ENCODE measurements at regions not wholly inside any gene's neighbourhood (a gene's known extent, or its start where the extent isn't known, plus 50 kb on each side); places are given as distances from the start of the nearest gene placed in this dataset.

GRCh38 chr22:49242480-49242879 lies 585.2 kb downstream of the BRD1 start:
- H2AFZ ChIP-seq (replicated peaks; ENCODE audit: low read length, poor library complexity): no peak overlapping the region
- H3K27me3 ChIP-seq (ENCODE audit: control insufficient read depth, insufficient read depth, low read length): no peaks in the 10 kb centered on the region
- DNase-seq (no peak), ATAC-seq (ENCODE audit: low read depth) (no peak)
- no peak overlapping the region for H2BK120ac ChIP-seq (ENCODE audit: low read depth, low read length)
- dilution Hi-C loops (cut with HindIII; ENCODE audit: low sequenced_read_pairs, unreplicated experiment): no loop called here
- no peak overlapping the region for H3K4ac ChIP-seq (ENCODE audit: low read depth, low read length)
- H2BK20ac ChIP-seq (ENCODE audit: low read depth, low read length): no peak overlapping the region
- in situ Hi-C loops (cut with MboI; ENCODE audit: low sequenced_read_pairs): no loop called here
- H3K79me1 ChIP-seq (ENCODE audit: low read depth in 1 of 2, low read length in 2 of 2): no peaks in the 10 kb centered on the region
- H3K27ac ChIP-seq (ENCODE audit: insufficient read depth, low read length): no peak overlapping the region
- no peak overlapping the region for H3K56ac ChIP-seq (ENCODE audit: extremely low read depth, insufficient read depth, low read length)
- no peak overlapping the region for H3K14ac ChIP-seq (replicated peaks; ENCODE audit: low read depth, low read length)
- no peak overlapping the region for H4K91ac ChIP-seq (ENCODE audit: insufficient read depth, low read depth, low read length)
- H4K8ac ChIP-seq (ENCODE audit: low read depth in 2 of 2, low read length in 2 of 2): no peak overlapping the region
- no peak overlapping the region for H3K4me2 ChIP-seq (ENCODE audit: low read depth, low read length)
- no peaks in the 10 kb centered on the region for H3K36me3 ChIP-seq (ENCODE audit: control insufficient read depth, insufficient read depth, low read length)
- WGBS, 2 experiments (ENCODE audit: extremely low coverage in 2 of 2, insufficient read length in 1 of 2): no CpG with 5 or more reads among the region's 3 CpGs
- no peaks in the 10 kb centered on the region for H3K9me1 ChIP-seq (ENCODE audit: insufficient read depth, low read length)
- no peak overlapping the region for H2AK9ac ChIP-seq (replicated peaks; ENCODE audit: low read depth, low read length, poor library complexity)
- no peak overlapping the region for H3K23ac ChIP-seq (ENCODE audit: low read depth, low read length)
- peaks cover 66% of the 10 kb centered on the region for H3K9me3 ChIP-seq (ENCODE audit: control insufficient read depth, insufficient read depth, low read length)
- CTCF ChIA-PET: no interaction called here
- no TSS peak for BruUV-seq (replicated peaks)
- no peak for TF ChIP-seq NFE2L2 (IDR thresholded peaks at IDR 0.05; ENCODE audit: low read depth, low read length)
- no peak for TF ChIP-seq USF2 (IDR thresholded peaks at IDR 0.05; ENCODE audit: low read depth, low read length)
- no peak for TF ChIP-seq FOS (IDR thresholded peaks at IDR 0.05; ENCODE audit: low read depth, low read length)
- no peak for TF ChIP-seq POLR2A (IDR thresholded peaks at IDR 0.05; ENCODE audit: low read depth, low read length)
- no peak for TF ChIP-seq RAD21 (IDR thresholded peaks at IDR 0.05; ENCODE audit: low read length)
- TF ChIP-seq CTCF (conservative IDR thresholded peaks at IDR 0.05; ENCODE audit: low read depth, low read length): no peak
- no peak for TF ChIP-seq CHD1 (IDR thresholded peaks at IDR 0.05; ENCODE audit: low read depth, low read length)
- TF ChIP-seq CEBPB (IDR thresholded peaks at IDR 0.05; ENCODE audit: low read depth, low read length): no peak
- TF ChIP-seq RFX5 (IDR thresholded peaks at IDR 0.05; ENCODE audit: low read depth, low read length): no peak
- no peak for TF ChIP-seq MAFK (IDR thresholded peaks at IDR 0.05; ENCODE audit: low read depth, low read length)
- TF ChIP-seq RCOR1 (IDR thresholded peaks at IDR 0.05; ENCODE audit: insufficient replicate concordance, low read length): no peak
- TF ChIP-seq BHLHE40 (IDR thresholded peaks at IDR 0.05; ENCODE audit: low read depth, low read length): no peak
- no peak for TF ChIP-seq MAZ (IDR thresholded peaks at IDR 0.05; ENCODE audit: borderline replicate concordance, low read depth, low read length)
- no peak for TF ChIP-seq MXI1 (IDR thresholded peaks at IDR 0.05; ENCODE audit: borderline replicate concordance, low read depth, low read length)
- TF ChIP-seq SMC3 (IDR thresholded peaks at IDR 0.05; ENCODE audit: low read depth, low read length): no peak
- no peak for TF ChIP-seq ELK1 (IDR thresholded peaks at IDR 0.05; ENCODE audit: borderline replicate concordance, low read depth, low read length)
- H4K20me1 ChIP-seq (ENCODE audit: insufficient read depth, low read length): no peaks in the 10 kb centered on the region
- H3K9ac ChIP-seq (ENCODE audit: low read depth, low read length): no peak overlapping the region
- no peak overlapping the region for H3K4me3 ChIP-seq (ENCODE audit: insufficient read depth, low read depth, low read length)
- H3K18ac ChIP-seq (ENCODE audit: low read depth, low read length): no peak overlapping the region
- no peak overlapping the region for H2BK5ac ChIP-seq (ENCODE audit: low read depth, low read length, poor library complexity, severe bottlenecking)
- no peak overlapping the region for H2AK5ac ChIP-seq (ENCODE audit: low read depth, low read length)
- no peak overlapping the region for H2BK15ac ChIP-seq (ENCODE audit: low read depth, low read length)
- H3K4me1 ChIP-seq (ENCODE audit: control insufficient read depth, insufficient read depth, low read length): no peaks in the 10 kb centered on the region
- intact Hi-C loops (cut with micrococcal nuclease): no loop called here
- POLR2A ChIA-PET (ENCODE audit: unreplicated experiment): no interaction called here
- H4K5ac ChIP-seq (ENCODE audit: low read depth, low read length): no peak overlapping the region

All from IMR-90 (cell line).